ENCODE measurements at regions not wholly inside any gene's neighbourhood (a gene's known extent, or its start where the extent isn't known, plus 50 kb on each side); places are given as distances from the start of the nearest gene placed in this dataset.

GRCh38 chr9:88783711-88784083, 207.6 kb upstream of the S1PR3 start:
- no peaks in the 10 kb centered on the region for H3K27me3 ChIP-seq (ENCODE audit: control insufficient read depth, insufficient read depth, low read length)
- no peak for ATAC-seq
- Mint-ChIP-seq H3K9me3 (no peaks in the 10 kb centered on the region), H3K36me3 (no peaks in the 10 kb centered on the region), H3K27me3 (ENCODE audit: low read depth in 2 of 2) (peaks cover 22 to 23% of the 10 kb centered on the region in 2 donors), H3K27ac (no peak overlapping the region), H3K4me1 (no peaks in the 10 kb centered on the region), H3K4me3 (no peak overlapping the region)
- DNase-seq = no peak
- no peak overlapping the region for H3K4me3 ChIP-seq (ENCODE audit: low read length)
- no peaks in the 10 kb centered on the region for H3K36me3 ChIP-seq (ENCODE audit: control insufficient read depth, insufficient read depth, low read length)
- WGBS (ENCODE audit: insufficient coverage) = 29% methylated on average over 4 of the region's 4 CpGs
- intact Hi-C loops (cut with micrococcal nuclease) = no loop called here
- H3K9me3 ChIP-seq (ENCODE audit: control insufficient read depth, insufficient read depth, low read length) = no peaks in the 10 kb centered on the region
- no peaks in the 10 kb centered on the region for H3K4me1 ChIP-seq (ENCODE audit: control insufficient read depth, insufficient read depth, low read length)
- no peak for TF ChIP-seq CTCF (IDR thresholded peaks at IDR 0.05)
- H3K27ac ChIP-seq (ENCODE audit: low read length) = no peak overlapping the region

GRCh38 chr9:88784960-88785359, 206.3 kb upstream of the S1PR3 start:
- H3K27ac ChIP-seq (ENCODE audit: low read length) = no peak overlapping the region
- H3K4me3 ChIP-seq (ENCODE audit: low read length) = no peak overlapping the region
- Mint-ChIP-seq H3K36me3 (no peaks in the 10 kb centered on the region), H3K27ac (no peak overlapping the region), H3K27me3 (ENCODE audit: low read depth in 2 of 2) (peaks cover 26 to 30% of the 10 kb centered on the region in 2 donors), H3K9me3 (no peaks in the 10 kb centered on the region), H3K4me1 (no peaks in the 10 kb centered on the region), H3K4me3 (no peak overlapping the region)
- H3K36me3 ChIP-seq (ENCODE audit: control insufficient read depth, insufficient read depth, low read length) = no peaks in the 10 kb centered on the region
- H3K9me3 ChIP-seq (ENCODE audit: control insufficient read depth, insufficient read depth, low read length) = no peaks in the 10 kb centered on the region
- DNase-seq (no peak), ATAC-seq (no peak)
- WGBS (ENCODE audit: insufficient coverage) = 83% methylated on average over 2 of the region's 3 CpGs
- intact Hi-C loops (cut with micrococcal nuclease) = no loop called here
- no peaks in the 10 kb centered on the region for H3K27me3 ChIP-seq (ENCODE audit: control insufficient read depth, insufficient read depth, low read length)
- TF ChIP-seq CTCF (IDR thresholded peaks at IDR 0.05) = no peak
- no peaks in the 10 kb centered on the region for H3K4me1 ChIP-seq (ENCODE audit: control insufficient read depth, insufficient read depth, low read length)

- Mint-ChIP-seq H3K36me3 (no peaks in the 10 kb centered on the region), H3K27ac (no peak overlapping the region), H3K27me3 (ENCODE audit: low read depth in 2 of 2) (peaks cover 29 to 30% of the 10 kb centered on the region in 2 donors), H3K9me3 (no peaks in the 10 kb centered on the region), H3K4me1 (no peaks in the 10 kb centered on the region), H3K4me3 (no peak overlapping the region)
- Histone ChIP-seq H3K36me3 (ENCODE audit: control insufficient read depth, insufficient read depth, low read length) (no peaks in the 10 kb centered on the region), H3K9me3 (ENCODE audit: control insufficient read depth, insufficient read depth, low read length) (no peaks in the 10 kb centered on the region), H3K27me3 (ENCODE audit: control insufficient read depth, insufficient read depth, low read length) (no peaks in the 10 kb centered on the region), H3K4me1 (ENCODE audit: control insufficient read depth, insufficient read depth, low read length) (no peaks in the 10 kb centered on the region), H3K27ac (ENCODE audit: low read length) (no peak overlapping the region), H3K4me3 (ENCODE audit: low read length) (no peak overlapping the region)
- ATAC-seq (no peak), DNase-seq (no peak)
- TF ChIP-seq CTCF (IDR thresholded peaks at IDR 0.05) = no peak
- WGBS (ENCODE audit: insufficient coverage) = 77% methylated on average over 12 of the region's 12 CpGs
- intact Hi-C loops (cut with micrococcal nuclease) = no loop called here
Measured at GRCh38 chr9:88786291-88787079, 204.8 kb upstream of the S1PR3 start.

GRCh38 chr9:88789785-88790184, 201.5 kb upstream of the S1PR3 start:
- intact Hi-C loops (cut with micrococcal nuclease) = no loop called here
- H3K27me3 ChIP-seq (ENCODE audit: control insufficient read depth, insufficient read depth, low read length) = no peaks in the 10 kb centered on the region
- H3K36me3 ChIP-seq (ENCODE audit: control insufficient read depth, insufficient read depth, low read length) = no peaks in the 10 kb centered on the region
- H3K27ac ChIP-seq (ENCODE audit: low read length) = no peak overlapping the region
- H3K27me3 Mint-ChIP-seq (ENCODE audit: low read depth in 2 of 2) = peaks cover 17 to 20% of the 10 kb centered on the region in 2 donors
- 71% methylated on average over 2 of the region's 3 CpGs for WGBS (ENCODE audit: insufficient coverage)
- H3K27ac Mint-ChIP-seq = no peak overlapping the region
- no peaks in the 10 kb centered on the region for H3K4me1 ChIP-seq (ENCODE audit: control insufficient read depth, insufficient read depth, low read length)
- DNase-seq (no peak), ATAC-seq (no peak)
- H3K9me3 Mint-ChIP-seq = no peaks in the 10 kb centered on the region
- no peak overlapping the region for H3K4me3 Mint-ChIP-seq
- no peaks in the 10 kb centered on the region for H3K4me1 Mint-ChIP-seq
- no peaks in the 10 kb centered on the region for H3K36me3 Mint-ChIP-seq
- no peak for TF ChIP-seq CTCF (IDR thresholded peaks at IDR 0.05)
- no peaks in the 10 kb centered on the region for H3K9me3 ChIP-seq (ENCODE audit: control insufficient read depth, insufficient read depth, low read length)
- no peak overlapping the region for H3K4me3 ChIP-seq (ENCODE audit: low read length)
